IMR-90 (cell line): ENCODE measurements at regions not wholly inside any gene's neighbourhood (a gene's known extent, or its start where the extent isn't known, plus 50 kb on each side); places are given as distances from the start of the nearest gene placed in this dataset.

Source experiments
- ATAC-seq: fragments of 200-7000 bp; cut with Tn5 transposase; 2 replicates; pipeline ENCODE4 v1.9.1; 2020; ENCODE audit warnings: low read depth, mild to moderate bottlenecking, moderate library complexity
- BruUV-seq: library from RNA; stranded (reverse); fragments of 400-500 nt; replicated peaks from 2 replicates; lab custom pipeline; 2021; lab: Mats Ljungman, UMichigan
- CTCF ChIA-PET: fragments of 300-600 bp; formaldehyde crosslinking; extraction: SDS; loops from one replicate; lab custom pipeline; 2021; ENCODE audit warnings: antibody characterized with exemption; lab: Yijun Ruan, JAX
- POLR2A ChIA-PET: fragments of 300-600 bp; sonication (Branson Sonifier 250); formaldehyde crosslinking; loops from one replicate; lab custom pipeline; 2022; ENCODE audit warnings: antibody characterized with exemption; ENCODE audit not compliant: unreplicated experiment; lab: Charles Lee
- DNase-seq: peaks from one replicate; pipeline ENCODE4 v3.0.0; 2013
- H2AFZ ChIP-seq: replicated peaks from 2 replicates; pipeline ENCODE3; 2013; ENCODE audit warnings: low read length, mild to moderate bottlenecking; ENCODE audit not compliant: poor library complexity
- H2AK5ac ChIP-seq: 2 replicates; pipeline ENCODE4 v1.6.1; 2013; ENCODE audit warnings: low read depth, low read length, inconsistent platforms
- H2AK9ac ChIP-seq: replicated peaks from 2 replicates; pipeline ENCODE3; 2013; ENCODE audit warnings: mild to moderate bottlenecking, low read depth, low read length, moderate library complexity; ENCODE audit not compliant: poor library complexity
- H2BK120ac ChIP-seq: 2 replicates; pipeline ENCODE4 v1.6.1; 2013; ENCODE audit warnings: low read depth, low read length, inconsistent platforms
- H2BK15ac ChIP-seq: 3 replicates; pipeline ENCODE4 v1.6.1; 2013; ENCODE audit warnings: low read depth, low read length, inconsistent platforms
- H2BK20ac ChIP-seq: 2 replicates; pipeline ENCODE4 v1.6.1; 2013; ENCODE audit warnings: low read depth, mild to moderate bottlenecking, inconsistent platforms, low read length, moderate library complexity
- H2BK5ac ChIP-seq: 2 replicates; pipeline ENCODE4 v1.6.1; 2013; ENCODE audit warnings: mild to moderate bottlenecking, low read depth, low read length, inconsistent platforms; ENCODE audit not compliant: poor library complexity, severe bottlenecking
- H3K14ac ChIP-seq: replicated peaks from 2 replicates; pipeline ENCODE4 v1.6.1; 2013; ENCODE audit warnings: low read depth, low read length, inconsistent platforms
- H3K18ac ChIP-seq: 2 replicates; pipeline ENCODE4 v1.6.1; 2013; ENCODE audit warnings: low read depth, low read length, control low read depth
- H3K23ac ChIP-seq: 2 replicates; pipeline ENCODE4 v1.6.1; 2013; ENCODE audit warnings: low read depth, low read length, inconsistent platforms
- H3K27ac ChIP-seq: 2 replicates; pipeline ENCODE4 v1.5.1; 2013; ENCODE audit warnings: mild to moderate bottlenecking, control low read depth, low read length; ENCODE audit not compliant: insufficient read depth
- H3K27me3 ChIP-seq: 2 replicates; pipeline ENCODE4 v1.6.1; 2013; ENCODE audit warnings: low read length; ENCODE audit not compliant: control insufficient read depth, insufficient read depth
- H3K36me3 ChIP-seq: 2 replicates; pipeline ENCODE4 v1.6.1; 2013; ENCODE audit warnings: low read length, mixed read lengths; ENCODE audit not compliant: control insufficient read depth, insufficient read depth
- H3K4ac ChIP-seq: 2 replicates; pipeline ENCODE4 v1.6.1; 2013; ENCODE audit warnings: low read depth, low read length, inconsistent platforms
- H3K4me1 ChIP-seq: 2 replicates; pipeline ENCODE4 v1.6.1; 2013; ENCODE audit warnings: low read length, mixed read lengths; ENCODE audit not compliant: control insufficient read depth, insufficient read depth
- H3K4me2 ChIP-seq: 2 replicates; pipeline ENCODE4 v1.6.1; 2013; ENCODE audit warnings: low read depth, mild to moderate bottlenecking, control low read depth, low read length, moderate library complexity
- H3K4me3 ChIP-seq: 2 replicates; pipeline ENCODE4 v1.5.1; 2013; ENCODE audit warnings: low read depth, mild to moderate bottlenecking, control low read depth, low read length, moderate library complexity; ENCODE audit not compliant: insufficient read depth
- H3K56ac ChIP-seq: 2 replicates; pipeline ENCODE4 v1.6.1; 2013; ENCODE audit warnings: low read length, inconsistent platforms; ENCODE audit not compliant: insufficient read depth; ENCODE audit errors: extremely low read depth
- H3K79me1 ChIP-seq, 2 experiments: 2 replicates each; pipeline ENCODE4 v1.6.1; 2013; ENCODE audit warnings: low read length in 2 of 2, inconsistent platforms in 1 of 2, low read depth in 1 of 2
- H3K9ac ChIP-seq: 2 replicates; pipeline ENCODE4 v1.6.1; 2013; ENCODE audit warnings: low read depth, low read length, control low read depth
- H3K9me1 ChIP-seq: 2 replicates; pipeline ENCODE4 v1.6.1; 2013; ENCODE audit warnings: low read length, inconsistent platforms; ENCODE audit not compliant: insufficient read depth
- H3K9me3 ChIP-seq: 2 replicates; pipeline ENCODE4 v1.6.1; 2013; ENCODE audit warnings: low read length; ENCODE audit not compliant: control insufficient read depth, insufficient read depth
- H4K20me1 ChIP-seq: 2 replicates; pipeline ENCODE4 v1.6.1; 2013; ENCODE audit warnings: low read length, inconsistent platforms; ENCODE audit not compliant: insufficient read depth
- H4K5ac ChIP-seq: 2 replicates; pipeline ENCODE4 v1.6.1; 2013; ENCODE audit warnings: mild to moderate bottlenecking, low read depth, low read length, control low read depth
- H4K8ac ChIP-seq, 2 experiments: 2 replicates each; pipeline ENCODE4 v1.6.1; 2013; ENCODE audit warnings: low read depth in 2 of 2, low read length in 2 of 2, control low read depth in 1 of 2, inconsistent platforms in 1 of 2
- H4K91ac ChIP-seq: 2 replicates; pipeline ENCODE4 v1.6.1; 2013; ENCODE audit warnings: low read depth, low read length, inconsistent platforms; ENCODE audit not compliant: insufficient read depth
- BHLHE40 ChIP-seq: fragments of 150-350 bp; IDR thresholded peaks from 2 replicates; pipeline ENCODE4 v1.6.1; 2016; ENCODE audit warnings: mild to moderate bottlenecking, low read depth, low read length
- CEBPB ChIP-seq: IDR thresholded peaks from 2 replicates; pipeline ENCODE4 v1.6.1; 2012; ENCODE audit warnings: low read depth, low read length, improper control_type of control experiment
- CHD1 ChIP-seq: IDR thresholded peaks from 2 replicates; pipeline ENCODE4 v1.6.1; 2012; ENCODE audit warnings: low read depth, low read length, improper control_type of control experiment
- CTCF ChIP-seq: conservative IDR thresholded peaks from 2 replicates; pipeline ENCODE4 v1.5.1; 2012; ENCODE audit warnings: mild to moderate bottlenecking, low read depth, low read length, improper control_type of control experiment
- FOS ChIP-seq: fragments of 150-350 bp; IDR thresholded peaks from 2 replicates; pipeline ENCODE4 v1.6.1; 2016; ENCODE audit warnings: low read depth, low read length
- MAFK ChIP-seq: IDR thresholded peaks from 2 replicates; pipeline ENCODE4 v1.6.1; 2012; ENCODE audit warnings: low read depth, low read length, improper control_type of control experiment
- MAZ ChIP-seq: IDR thresholded peaks from 2 replicates; pipeline ENCODE4 v1.6.1; 2012; ENCODE audit warnings: low read depth, mild to moderate bottlenecking, low read length, improper control_type of control experiment, moderate library complexity, borderline replicate concordance
- MXI1 ChIP-seq: IDR thresholded peaks from 2 replicates; pipeline ENCODE4 v1.6.1; 2012; ENCODE audit warnings: low read depth, mild to moderate bottlenecking, low read length, moderate library complexity, borderline replicate concordance
- NFE2L2 ChIP-seq: fragments of 150-350 bp; IDR thresholded peaks from 2 replicates; pipeline ENCODE4 v1.6.1; 2016; ENCODE audit warnings: low read depth, mild to moderate bottlenecking, low read length
- POLR2A ChIP-seq: IDR thresholded peaks from 2 replicates; pipeline ENCODE4 v1.6.1; 2012; ENCODE audit warnings: mild to moderate bottlenecking, low read depth, low read length
- RAD21 ChIP-seq: IDR thresholded peaks from 2 replicates; pipeline ENCODE4 v1.6.1; 2012; ENCODE audit warnings: low read length, improper control_type of control experiment
- RCOR1 ChIP-seq: IDR thresholded peaks from 2 replicates; pipeline ENCODE4 v1.6.1; 2012; ENCODE audit warnings: mild to moderate bottlenecking, low read length, improper control_type of control experiment; ENCODE audit not compliant: insufficient replicate concordance
- RFX5 ChIP-seq: IDR thresholded peaks from 2 replicates; pipeline ENCODE4 v1.8.0; 2012; ENCODE audit warnings: low read depth, mild to moderate bottlenecking, low read length, moderate library complexity
- SMC3 ChIP-seq: fragments of 150-350 bp; IDR thresholded peaks from 2 replicates; pipeline ENCODE4 v1.6.1; 2016; ENCODE audit warnings: low read depth, mild to moderate bottlenecking, antibody characterized with exemption, low read length, moderate library complexity
- USF2 ChIP-seq: fragments of 150-350 bp; IDR thresholded peaks from 2 replicates; pipeline ENCODE4 v1.6.1; 2017; ENCODE audit warnings: mild to moderate bottlenecking, antibody characterized with exemption, low read length, low read depth
- WGBS, 2 experiments: methylation state at CpG; one replicate each; pipeline versions ENCODE4 v1.1.5 to v1.1.7; 2013; ENCODE audit warnings: missing lambda C conversion rate in 2 of 2; ENCODE audit not compliant: insufficient read length in 1 of 2; ENCODE audit errors: extremely low coverage in 2 of 2; 5-methylcytosine and 5-hydroxymethylcytosine counted together
- dilution Hi-C: fragments of 300-500 bp; cut with HindIII; formaldehyde crosslinking; loops from one replicate; pipeline ENCODE4 v1.14.3; 2018; ENCODE audit warnings: low sequenced_read_pairs; ENCODE audit not compliant: unreplicated experiment
- in situ Hi-C: fragments of 300-500 bp; cut with MboI; formaldehyde crosslinking; loops from 3 replicates; pipeline ENCODE4 v1.14.3; 2019; ENCODE audit warnings: low sequenced_read_pairs, inconsistent platforms, mixed read lengths
- intact Hi-C: fragments of 100-400 bp; cut with micrococcal nuclease; formaldehyde crosslinking; loops from 2 replicates; pipeline ENCODE4 v1.10.0; 2022
- TF ChIP-seq, protein P1 (sequence below): fragments of 150-350 bp; IDR thresholded peaks from 2 replicates; pipeline ENCODE4 v1.6.1; 2016; ENCODE audit warnings: low read depth, mild to moderate bottlenecking, low read length, moderate library complexity, borderline replicate concordance

DNA sequence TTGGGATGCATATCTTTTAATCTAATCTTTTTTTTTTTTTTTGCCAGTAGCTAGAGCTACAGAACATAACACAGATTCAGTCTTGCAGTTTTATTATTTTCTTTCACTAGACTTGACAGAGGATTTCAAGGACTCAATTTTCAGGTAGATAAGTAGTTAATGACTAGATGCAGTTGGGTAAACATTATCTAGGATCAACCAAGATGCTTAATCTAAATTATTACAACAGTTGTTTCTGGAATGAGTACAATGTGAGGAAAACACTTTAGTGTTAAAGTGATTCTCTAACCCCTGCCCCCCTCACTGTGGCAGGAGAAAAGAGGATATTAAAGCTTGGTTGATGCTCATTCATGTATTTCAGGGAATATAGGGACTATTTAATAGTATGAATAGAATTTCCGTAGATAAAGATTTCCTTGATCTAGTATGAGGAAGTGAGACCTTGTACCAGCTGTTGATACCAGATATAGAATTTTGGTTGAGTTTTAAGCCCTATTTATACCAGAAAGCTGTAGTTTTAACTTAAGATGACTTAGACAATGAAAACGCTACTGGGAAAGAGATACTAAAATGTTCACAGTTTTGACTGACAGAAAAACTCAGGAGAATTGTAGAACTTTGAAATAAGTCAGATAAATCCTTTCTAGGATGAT lies 389.0 kb upstream of the C2CD4B start:
- H2AK9ac ChIP-seq = no peak overlapping the region
- H2BK20ac ChIP-seq = no peak overlapping the region
- TF ChIP-seq CEBPB = no peak
- no peak for TF ChIP-seq FOS
- TF ChIP-seq, protein P1, sequence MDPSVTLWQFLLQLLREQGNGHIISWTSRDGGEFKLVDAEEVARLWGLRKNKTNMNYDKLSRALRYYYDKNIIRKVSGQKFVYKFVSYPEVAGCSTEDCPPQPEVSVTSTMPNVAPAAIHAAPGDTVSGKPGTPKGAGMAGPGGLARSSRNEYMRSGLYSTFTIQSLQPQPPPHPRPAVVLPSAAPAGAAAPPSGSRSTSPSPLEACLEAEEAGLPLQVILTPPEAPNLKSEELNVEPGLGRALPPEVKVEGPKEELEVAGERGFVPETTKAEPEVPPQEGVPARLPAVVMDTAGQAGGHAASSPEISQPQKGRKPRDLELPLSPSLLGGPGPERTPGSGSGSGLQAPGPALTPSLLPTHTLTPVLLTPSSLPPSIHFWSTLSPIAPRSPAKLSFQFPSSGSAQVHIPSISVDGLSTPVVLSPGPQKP = no peak
- no peak for TF ChIP-seq SMC3
- TF ChIP-seq POLR2A = no peak
- no peak for TF ChIP-seq MXI1
- TF ChIP-seq RCOR1 = no peak
- no peak for TF ChIP-seq RAD21
- no peak for TF ChIP-seq MAZ
- no peak for TF ChIP-seq CTCF
- TF ChIP-seq NFE2L2 = no peak
- TF ChIP-seq USF2 = no peak
- TF ChIP-seq RFX5 = no peak
- TF ChIP-seq BHLHE40 = no peak
- TF ChIP-seq CHD1 = no peak
- TF ChIP-seq MAFK = no peak
- H4K91ac ChIP-seq = no peak overlapping the region
- H4K20me1 ChIP-seq = no peaks in the 10 kb centered on the region; the same call in 1 of the 2 replicates
- no peak overlapping the region for H3K18ac ChIP-seq
- H3K14ac ChIP-seq = no peak overlapping the region
- no peak overlapping the region for H3K9ac ChIP-seq
- DNase-seq = no peak
- no peak overlapping the region for H3K4ac ChIP-seq
- H2AK5ac ChIP-seq = no peak overlapping the region; the same call in 1 of the 2 replicates
- WGBS, 2 experiments = no CpG with 5 or more reads among the region's 2 CpGs
- intact Hi-C loops (no loop called here), in situ Hi-C loops (no loop called here), dilution Hi-C loops (no loop called here)
- no peak overlapping the region for H2AFZ ChIP-seq
- H3K4me2 ChIP-seq = no peak overlapping the region
- H3K23ac ChIP-seq = no peak overlapping the region
- no peak overlapping the region for H4K8ac ChIP-seq
- no peaks in the 10 kb centered on the region for H3K36me3 ChIP-seq
- ChIA-PET POLR2A (no interaction called here), CTCF (no interaction called here)
- H3K4me1 ChIP-seq = peaks cover 3% of the 10 kb centered on the region; the same call in 1 of the 2 replicates
- peaks cover 0 to 7% of the 10 kb centered on the region in 2 experiments; a peak in 2 of 4 replicates for H3K79me1 ChIP-seq
- 0 out of 2 replicates have a peak, but pooled peaks cover 4% of the 10 kb centered on the region for H3K9me1 ChIP-seq
- BruUV-seq = no TSS peak
- H2BK5ac ChIP-seq = no peak overlapping the region
- no peaks in the 10 kb centered on the region for H3K9me3 ChIP-seq
- H3K56ac ChIP-seq = no peak overlapping the region
- no peak overlapping the region for H2BK15ac ChIP-seq
- H2BK120ac ChIP-seq = no peak overlapping the region
- no peaks in the 10 kb centered on the region for H3K27me3 ChIP-seq
- no peak for ATAC-seq
- no peak overlapping the region for H3K27ac ChIP-seq
- no peak overlapping the region for H4K5ac ChIP-seq
- no peak overlapping the region for H3K4me3 ChIP-seq
